DND-41 (cell line): ENCODE measurements at regions not wholly inside any gene's neighbourhood (a gene's known extent, or its start where the extent isn't known, plus 50 kb on each side); places are given as distances from the start of the nearest gene placed in this dataset.

Experiments
- EZH2 ChIP-seq: IDR thresholded peaks from 3 replicates; pipeline ENCODE4 v1.6.1; 2012; ENCODE audit warnings: borderline replicate concordance, low read depth, mild to moderate bottlenecking, moderate library complexity, low read length, inconsistent platforms; ENCODE audit not compliant: severe bottlenecking
- TF ChIP-seq, protein P1 (sequence below): IDR thresholded peaks from 2 replicates; pipeline ENCODE4 v1.5.1; 2012; ENCODE audit warnings: borderline replicate concordance, low read length, moderate library complexity, mild to moderate bottlenecking; ENCODE audit not compliant: poor library complexity, severe bottlenecking; ENCODE audit errors: extremely low read depth

DNA sequence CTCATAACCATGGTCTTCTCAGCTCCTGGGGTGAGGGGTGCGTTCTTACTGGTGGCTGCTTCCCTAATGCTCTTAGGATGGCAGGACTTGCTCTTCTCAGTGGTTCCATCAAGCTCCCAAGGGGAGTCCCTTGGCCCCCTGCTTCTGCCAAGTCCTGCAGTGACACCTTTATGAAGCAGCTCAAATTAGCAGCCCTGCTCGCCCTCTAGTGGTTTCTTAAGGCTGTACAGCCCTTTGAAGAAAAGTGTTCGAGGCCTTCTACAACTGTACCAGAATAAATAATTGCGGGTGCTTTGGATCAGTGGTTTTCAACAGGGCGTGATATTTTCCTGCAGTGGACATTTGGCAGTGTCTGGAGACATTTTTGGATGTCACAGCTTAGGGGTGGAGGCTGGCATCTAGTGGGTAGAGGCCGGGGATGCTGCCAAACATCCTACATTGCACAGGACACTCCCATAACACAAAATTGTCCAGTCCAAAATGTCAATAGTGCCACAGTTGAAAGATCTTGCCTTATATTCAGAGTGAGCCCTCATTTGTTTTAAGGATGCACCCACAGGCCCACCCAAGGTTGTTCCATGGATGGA is 204.7 kb upstream of the S100G start:
- TF ChIP-seq, protein P1, sequence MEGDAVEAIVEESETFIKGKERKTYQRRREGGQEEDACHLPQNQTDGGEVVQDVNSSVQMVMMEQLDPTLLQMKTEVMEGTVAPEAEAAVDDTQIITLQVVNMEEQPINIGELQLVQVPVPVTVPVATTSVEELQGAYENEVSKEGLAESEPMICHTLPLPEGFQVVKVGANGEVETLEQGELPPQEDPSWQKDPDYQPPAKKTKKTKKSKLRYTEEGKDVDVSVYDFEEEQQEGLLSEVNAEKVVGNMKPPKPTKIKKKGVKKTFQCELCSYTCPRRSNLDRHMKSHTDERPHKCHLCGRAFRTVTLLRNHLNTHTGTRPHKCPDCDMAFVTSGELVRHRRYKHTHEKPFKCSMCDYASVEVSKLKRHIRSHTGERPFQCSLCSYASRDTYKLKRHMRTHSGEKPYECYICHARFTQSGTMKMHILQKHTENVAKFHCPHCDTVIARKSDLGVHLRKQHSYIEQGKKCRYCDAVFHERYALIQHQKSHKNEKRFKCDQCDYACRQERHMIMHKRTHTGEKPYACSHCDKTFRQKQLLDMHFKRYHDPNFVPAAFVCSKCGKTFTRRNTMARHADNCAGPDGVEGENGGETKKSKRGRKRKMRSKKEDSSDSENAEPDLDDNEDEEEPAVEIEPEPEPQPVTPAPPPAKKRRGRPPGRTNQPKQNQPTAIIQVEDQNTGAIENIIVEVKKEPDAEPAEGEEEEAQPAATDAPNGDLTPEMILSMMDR = peak; percentile 68
- TF ChIP-seq EZH2 = no peak
